ENCODE measurements at regions not wholly inside any gene's neighbourhood (a gene's known extent, or its start where the extent isn't known, plus 50 kb on each side); places are given as distances from the start of the nearest gene placed in this dataset.

GRCh38 chr2:177143444-177143843, 69.2 kb upstream of the HNRNPA3 start:
- no peak overlapping the region for H3K4me3 Mint-ChIP-seq
- no peak for DNase-seq (ENCODE audit: low read depth, low spot score)
- peaks cover 56% of the 10 kb centered on the region for H3K27me3 Mint-ChIP-seq (ENCODE audit: low read depth)
- H3K9me3 Mint-ChIP-seq: no peaks in the 10 kb centered on the region
- peaks cover 5% of the 10 kb centered on the region for H3K4me1 Mint-ChIP-seq
- no peaks in the 10 kb centered on the region for H3K36me3 Mint-ChIP-seq (ENCODE audit: low read depth)
- no peak for TF ChIP-seq CTCF (conservative IDR thresholded peaks at IDR 0.05)
- H3K27ac Mint-ChIP-seq (ENCODE audit: unreplicated experiment): no peak overlapping the region

DNA sequence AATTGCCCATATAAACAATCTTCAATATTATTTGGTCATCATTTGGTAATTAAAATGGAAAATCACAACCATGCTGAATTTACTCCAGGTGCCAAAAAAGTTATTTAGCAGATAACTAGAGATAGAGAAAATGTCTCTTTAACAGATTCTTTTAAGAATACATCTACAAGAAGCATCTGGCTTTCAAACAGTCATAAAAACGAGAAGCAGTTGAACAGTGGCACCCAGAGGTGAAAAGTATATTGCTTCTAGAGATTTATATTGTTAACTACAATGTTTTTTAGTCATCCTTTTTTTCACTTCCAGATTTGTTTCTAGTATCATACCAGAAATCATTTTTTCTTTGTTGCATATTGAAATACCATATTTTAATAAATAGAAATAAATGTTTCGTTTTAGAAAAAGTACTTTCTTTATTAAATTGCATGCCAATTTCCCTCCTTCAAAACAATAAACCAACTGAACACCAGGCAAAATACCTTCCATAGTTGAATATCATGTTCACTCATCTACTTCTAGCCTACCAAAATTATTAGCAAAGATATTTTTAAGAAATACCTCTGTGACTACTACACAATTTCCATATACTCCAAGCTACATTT, 65.4 kb upstream of the HNRNPA3 start:
- H3K4me1 Mint-ChIP-seq: peaks cover 9% of the 10 kb centered on the region
- no peaks in the 10 kb centered on the region for H3K9me3 Mint-ChIP-seq
- H3K27ac Mint-ChIP-seq (ENCODE audit: unreplicated experiment): no peak overlapping the region
- no peaks in the 10 kb centered on the region for H3K36me3 Mint-ChIP-seq (ENCODE audit: low read depth)
- no peak overlapping the region for H3K4me3 Mint-ChIP-seq
- DNase-seq (ENCODE audit: low read depth, low spot score): no peak
- TF ChIP-seq CTCF (conservative IDR thresholded peaks at IDR 0.05): peak; percentile 82
- H3K27me3 Mint-ChIP-seq (ENCODE audit: low read depth): peaks cover 75% of the 10 kb centered on the region

GRCh38 chr2:177147834-177148445, 64.7 kb upstream of the HNRNPA3 start:
- Mint-ChIP-seq H3K4me1 (peaks cover 9% of the 10 kb centered on the region), H3K4me3 (no peak overlapping the region), H3K27ac (ENCODE audit: unreplicated experiment) (no peak overlapping the region), H3K27me3 (ENCODE audit: low read depth) (peaks cover 77% of the 10 kb centered on the region), H3K9me3 (no peaks in the 10 kb centered on the region), H3K36me3 (ENCODE audit: low read depth) (no peaks in the 10 kb centered on the region)
- DNase-seq (ENCODE audit: low read depth, low spot score): no peak
- no peak for TF ChIP-seq CTCF (conservative IDR thresholded peaks at IDR 0.05)

DNA sequence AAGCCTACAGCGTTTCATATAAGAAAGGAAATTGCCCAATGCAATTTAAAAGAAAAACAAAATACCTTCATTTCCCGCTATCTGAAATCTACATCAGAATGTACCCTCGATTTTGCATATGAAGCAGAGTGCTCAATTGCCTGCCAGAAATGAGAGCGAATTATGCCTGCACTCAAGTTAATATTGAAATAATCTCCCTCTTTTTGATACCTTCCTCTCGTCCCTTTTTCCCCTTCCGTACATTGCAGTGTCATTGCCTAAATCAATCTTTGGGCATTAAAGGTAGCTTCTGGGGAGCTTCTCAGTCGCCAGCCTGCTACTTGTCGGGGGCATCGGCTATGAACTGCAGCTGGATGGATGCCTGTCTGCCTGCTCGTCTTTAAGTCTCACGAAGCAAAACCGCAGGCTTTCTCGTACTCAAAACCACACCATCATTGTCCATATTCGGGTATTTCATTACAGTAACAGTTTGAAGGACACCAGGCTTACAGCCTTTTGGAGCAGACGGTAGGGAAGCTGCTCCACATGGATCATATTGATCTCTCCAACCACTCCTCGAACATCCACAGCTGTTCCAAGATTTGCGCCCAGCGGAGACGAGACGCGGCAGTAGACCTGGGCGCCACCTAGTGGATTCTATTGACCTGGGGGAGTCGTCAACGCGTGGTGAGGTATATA, 64.0 kb upstream of the HNRNPA3 start:
- TF ChIP-seq CTCF (conservative IDR thresholded peaks at IDR 0.05): peak; percentile 95
- DNase-seq (ENCODE audit: low read depth, low spot score): peak; percentile 88
- no peaks in the 10 kb centered on the region for H3K9me3 Mint-ChIP-seq
- H3K4me1 Mint-ChIP-seq: peaks cover 9% of the 10 kb centered on the region
- peak overlapping the region; percentile 60 for H3K4me3 Mint-ChIP-seq
- H3K36me3 Mint-ChIP-seq (ENCODE audit: low read depth): no peaks in the 10 kb centered on the region
- peaks cover 75% of the 10 kb centered on the region for H3K27me3 Mint-ChIP-seq (ENCODE audit: low read depth)
- H3K27ac Mint-ChIP-seq (ENCODE audit: unreplicated experiment): no peak overlapping the region

DNA sequence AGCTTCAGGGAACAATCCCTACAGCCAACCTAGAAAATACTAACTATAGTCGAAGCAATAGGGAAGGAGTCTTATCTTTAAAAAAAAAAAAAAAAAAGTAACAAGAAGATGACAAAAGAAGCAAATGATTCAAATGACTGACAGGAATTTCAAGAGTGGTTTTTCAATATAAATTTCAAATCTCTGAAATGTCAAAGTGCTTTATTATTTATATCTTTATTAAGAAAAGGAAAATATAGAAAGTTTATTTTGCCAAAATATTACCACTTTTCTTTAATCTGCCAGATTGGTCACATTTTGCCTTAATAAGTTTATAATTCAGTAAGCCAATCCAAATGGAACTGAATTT, 63.5 kb upstream of the HNRNPA3 start:
- Mint-ChIP-seq H3K36me3 (ENCODE audit: low read depth) (no peaks in the 10 kb centered on the region), H3K9me3 (no peaks in the 10 kb centered on the region), H3K4me3 (peak overlapping the region; percentile 60), H3K4me1 (peaks cover 14% of the 10 kb centered on the region), H3K27ac (ENCODE audit: unreplicated experiment) (no peak overlapping the region), H3K27me3 (ENCODE audit: low read depth) (peaks cover 70% of the 10 kb centered on the region)
- no peak for TF ChIP-seq CTCF (conservative IDR thresholded peaks at IDR 0.05)
- no peak for DNase-seq (ENCODE audit: low read depth, low spot score)

All from neural crest cell (in vitro differentiated cells).